HG03442 (cell line): ENCODE measurements at regions not wholly inside any gene's neighbourhood (a gene's known extent, or its start where the extent isn't known, plus 50 kb on each side); places are given as distances from the start of the nearest gene placed in this dataset.
A peak's percentile ranks its signal among the peaks of the same experiment; 100 is the strongest.

ENCODE experiments used
- ATAC-seq: cut with Tn5 transposase; IDR thresholded peaks from one replicate; pipeline ENCODE4 v1.9.1; 2021; ENCODE audit warnings: mild to moderate bottlenecking, moderate library complexity; ENCODE audit not compliant: unreplicated experiment

DNA sequence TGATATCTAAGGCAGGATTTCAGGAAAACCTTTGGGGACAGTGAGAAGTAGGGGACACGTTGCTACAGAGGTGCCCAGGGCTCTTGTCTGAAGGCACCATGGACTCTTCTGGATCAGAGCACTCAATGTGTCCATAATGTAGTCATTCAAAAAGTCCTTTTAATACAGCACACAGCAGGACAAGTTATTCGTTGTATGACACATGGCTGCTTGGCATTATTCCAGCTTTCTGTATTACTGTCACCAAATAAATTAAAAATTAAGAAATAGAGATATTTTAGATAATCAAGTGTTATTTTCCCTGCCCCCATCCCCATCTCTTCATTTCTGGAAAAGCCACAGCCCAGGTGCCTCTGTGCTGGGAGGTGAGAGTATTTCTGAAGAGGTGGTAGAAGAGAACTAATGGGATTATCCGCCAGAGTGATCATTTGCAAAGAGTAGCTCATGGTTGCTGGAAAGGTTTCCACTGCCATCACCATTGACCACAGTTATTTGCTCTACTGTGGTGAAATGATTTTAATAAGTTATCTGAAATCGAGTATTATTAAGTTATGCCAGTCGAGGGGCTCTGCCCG is 83.0 kb downstream of the CXCL12 start:
- no peak for ATAC-seq

DNA sequence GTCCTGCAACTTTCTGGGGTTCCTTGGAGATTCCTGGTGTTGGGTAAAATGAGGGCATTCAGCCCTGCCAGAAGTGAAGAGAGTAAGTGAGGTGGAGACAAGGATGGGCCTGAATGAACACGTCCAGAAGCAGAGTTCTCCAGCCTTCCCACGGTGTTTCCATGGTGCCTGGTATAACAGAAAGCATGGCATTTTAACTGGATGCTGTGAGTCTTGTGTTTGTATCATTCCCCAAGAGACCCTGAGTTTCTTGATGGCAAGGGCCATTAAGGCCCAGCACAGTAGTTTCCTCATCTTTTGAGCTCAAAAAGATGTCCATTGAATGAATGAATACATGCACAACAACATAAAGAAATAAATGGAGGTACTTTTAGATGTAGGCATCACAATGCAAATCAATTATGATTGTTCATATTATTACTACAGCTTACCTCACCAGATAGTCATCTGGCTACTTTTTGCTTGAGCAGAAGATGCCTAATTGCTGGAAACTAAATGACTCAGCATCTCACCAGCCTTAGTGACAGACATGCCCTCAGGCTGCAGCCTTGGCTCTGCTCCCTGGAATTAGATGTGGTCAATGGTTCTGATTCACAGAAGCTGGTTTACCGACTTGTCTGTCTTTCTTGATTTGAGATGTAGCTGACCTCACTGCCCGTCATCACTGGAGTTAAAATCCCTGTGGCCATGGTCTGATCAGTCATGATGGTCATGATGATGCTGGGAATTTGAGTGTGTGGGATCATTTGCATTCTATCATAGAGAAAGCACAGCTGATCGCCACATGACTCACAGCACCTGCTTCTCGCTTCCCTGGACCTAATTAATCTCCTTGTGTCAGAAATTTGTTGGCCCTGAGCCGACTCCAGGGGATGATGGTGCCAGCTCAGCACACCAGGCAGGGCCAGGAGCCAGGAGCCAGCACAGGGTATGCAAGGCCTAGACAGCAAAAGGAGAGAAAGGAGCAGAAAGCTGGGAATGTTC is 83.9 kb downstream of the CXCL12 start:
- peak; percentile 93 for ATAC-seq

DNA sequence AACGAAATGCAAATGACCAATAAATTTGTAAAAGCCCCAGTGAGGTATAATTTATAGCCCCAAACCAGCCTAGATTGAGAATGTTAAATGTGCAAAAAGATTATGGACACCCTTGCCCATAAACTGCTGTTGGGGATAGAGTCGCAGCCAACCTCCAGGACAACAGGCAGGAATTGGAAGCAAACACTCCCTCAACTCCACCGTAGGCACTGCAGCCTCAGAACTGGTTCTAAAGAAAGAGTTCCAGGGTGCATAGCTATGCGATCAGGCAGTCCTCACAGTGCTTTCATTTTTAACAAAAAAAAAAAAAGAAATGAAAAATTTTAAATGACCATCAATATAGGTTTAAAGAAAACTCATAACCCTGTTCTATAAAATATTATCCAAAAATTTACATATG is 86.2 kb downstream of the CXCL12 start:
- ATAC-seq: no peak

DNA sequence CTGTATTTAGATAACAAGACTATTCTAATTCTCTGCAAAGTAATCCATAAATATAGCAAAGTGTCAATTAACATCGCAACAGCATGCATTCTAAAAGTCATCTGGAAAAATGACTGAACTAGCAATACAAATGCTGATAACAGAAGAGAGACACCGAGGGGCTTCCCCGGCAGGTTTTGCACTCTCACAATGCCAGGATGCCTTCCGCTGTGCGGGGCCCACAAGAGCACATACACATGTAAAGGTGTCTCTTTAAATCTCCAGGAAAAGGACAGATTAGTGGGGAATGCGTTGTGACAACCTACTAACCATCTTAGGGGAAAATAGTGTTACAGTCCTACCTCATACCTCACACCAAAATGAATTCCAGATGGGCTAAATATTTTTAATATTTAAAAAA is 86.9 kb downstream of the CXCL12 start:
- ATAC-seq: no peak

DNA sequence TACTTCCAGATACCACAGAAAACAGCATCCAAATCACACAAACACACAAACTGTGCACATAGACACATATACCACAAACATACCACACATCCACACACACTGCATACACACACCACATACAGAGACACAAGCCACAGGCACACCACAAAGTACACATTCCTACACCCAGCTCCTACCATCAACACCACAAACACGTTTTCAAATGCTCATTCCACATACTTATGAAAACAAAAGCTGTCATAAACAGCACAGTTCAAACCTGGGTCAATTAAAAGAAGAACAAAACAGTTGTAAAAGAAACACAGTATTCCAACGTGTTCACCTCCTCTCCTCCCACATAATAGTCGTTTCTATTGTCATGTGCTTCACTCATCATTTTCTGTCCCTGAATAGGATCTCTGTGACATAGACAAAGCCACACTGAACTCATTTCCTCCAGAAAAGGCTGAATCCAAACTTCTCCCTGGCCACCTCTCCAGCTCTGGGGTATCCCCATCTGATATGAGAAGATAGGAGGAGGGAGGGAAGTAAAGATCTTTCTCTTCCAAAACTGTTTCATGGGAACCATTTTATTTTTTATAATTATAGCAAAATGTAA is 89.2 kb downstream of the CXCL12 start:
- no peak for ATAC-seq

DNA sequence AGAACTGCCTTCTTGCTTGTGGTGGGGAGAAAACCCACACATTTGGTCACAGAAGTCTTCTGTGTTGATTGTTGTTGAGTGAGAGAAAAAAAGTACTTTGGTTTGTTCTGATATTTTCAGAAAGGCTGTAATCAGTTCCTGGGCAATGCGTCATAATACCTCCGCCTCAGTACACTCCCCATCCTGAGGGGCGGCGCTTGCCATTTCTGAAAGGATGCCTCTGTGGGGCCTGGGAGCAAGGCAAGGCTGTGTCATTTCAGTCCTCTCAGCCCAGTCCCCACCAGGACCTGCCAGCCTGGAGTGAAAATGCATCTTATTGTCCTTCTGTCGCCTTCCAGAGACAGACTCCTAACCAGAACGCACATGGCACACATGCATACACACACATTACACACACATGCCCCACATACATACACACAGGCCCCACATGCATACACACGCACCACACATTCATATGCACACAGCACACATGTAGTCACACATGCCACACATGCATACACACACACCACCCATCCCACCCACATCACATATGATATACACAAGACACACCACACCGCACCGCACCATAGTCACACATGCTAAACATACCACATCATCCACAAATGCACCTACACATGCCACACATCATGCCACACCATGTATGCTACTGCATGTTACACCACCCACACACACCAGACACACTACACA is 90.0 kb downstream of the CXCL12 start:
- no peak for ATAC-seq

DNA sequence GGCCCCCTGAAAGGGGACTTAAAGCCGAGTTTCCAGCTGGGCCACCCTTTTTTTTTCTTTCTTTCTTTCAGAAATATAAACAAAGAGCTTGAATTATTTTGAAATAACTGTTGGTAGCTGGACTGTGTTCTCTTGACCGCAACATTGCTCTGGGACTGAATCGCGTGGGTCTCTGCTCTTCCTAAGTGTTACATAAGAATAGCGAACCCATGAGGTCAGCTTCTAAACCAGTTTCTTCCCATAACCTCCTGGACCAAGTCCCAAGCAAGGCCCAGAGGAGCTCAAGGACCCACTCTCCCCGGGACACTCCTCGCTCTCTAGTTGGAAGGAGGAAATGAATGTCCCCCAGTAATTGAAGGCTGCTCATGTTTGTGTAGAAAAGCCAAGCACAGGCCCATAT is 91.1 kb downstream of the CXCL12 start:
- no peak for ATAC-seq

- ATAC-seq: no peak
Measured at GRCh38 chr10:44293306-44293778, 91.6 kb downstream of the CXCL12 start.

DNA sequence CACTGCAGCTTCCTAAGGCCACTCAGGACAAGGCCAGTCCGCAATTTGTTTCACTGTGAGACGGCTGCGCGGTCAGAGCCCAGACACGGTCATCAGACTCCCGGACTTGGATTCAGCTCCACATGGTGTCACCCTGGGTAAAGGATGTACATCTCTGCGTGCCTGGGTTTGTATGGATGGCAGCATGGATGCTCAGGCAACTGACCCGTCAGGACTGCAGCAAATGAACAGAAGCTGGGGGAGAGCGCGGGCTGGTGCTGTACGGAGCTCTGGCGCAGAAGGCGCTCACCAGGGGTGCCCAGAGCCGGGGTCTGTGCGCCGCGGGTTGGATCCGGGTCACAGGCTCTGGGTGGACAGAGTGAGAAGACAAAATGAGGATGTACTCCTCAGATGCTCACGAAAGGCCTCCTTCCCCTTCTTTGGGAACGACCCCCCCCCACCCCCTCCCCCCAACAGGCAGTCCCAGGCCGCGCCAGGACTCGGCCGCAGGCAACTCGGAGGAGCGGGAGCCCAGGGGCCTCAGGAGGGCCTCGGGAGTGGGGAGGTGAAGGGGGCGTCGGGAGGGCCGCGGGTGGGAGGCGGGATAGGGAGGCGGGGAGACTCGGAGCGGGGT is 92.4 kb downstream of the CXCL12 start:
- ATAC-seq: no peak

DNA sequence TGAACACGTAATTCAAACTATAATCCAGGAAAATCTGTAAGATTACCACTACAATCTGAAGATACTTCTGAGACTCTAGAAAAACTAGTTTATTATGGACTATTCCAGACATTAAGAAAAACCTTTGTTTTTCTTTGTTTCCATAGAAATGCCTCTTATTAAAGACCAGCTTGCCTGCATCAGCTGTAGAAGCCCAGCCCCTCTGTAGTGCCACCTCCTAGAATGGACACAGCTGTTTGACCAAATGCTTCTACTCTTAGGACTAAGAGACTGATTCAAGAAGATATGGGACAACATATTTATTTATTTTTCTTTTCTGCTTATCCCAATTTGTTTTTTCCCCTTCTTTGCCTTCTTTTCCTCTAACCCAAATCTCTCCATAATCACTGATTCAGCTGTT is 93.8 kb downstream of the CXCL12 start:
- no peak for ATAC-seq

GRCh38 chr10:44289125-44289524 is 95.8 kb downstream of the CXCL12 start:
- ATAC-seq: no peak

DNA sequence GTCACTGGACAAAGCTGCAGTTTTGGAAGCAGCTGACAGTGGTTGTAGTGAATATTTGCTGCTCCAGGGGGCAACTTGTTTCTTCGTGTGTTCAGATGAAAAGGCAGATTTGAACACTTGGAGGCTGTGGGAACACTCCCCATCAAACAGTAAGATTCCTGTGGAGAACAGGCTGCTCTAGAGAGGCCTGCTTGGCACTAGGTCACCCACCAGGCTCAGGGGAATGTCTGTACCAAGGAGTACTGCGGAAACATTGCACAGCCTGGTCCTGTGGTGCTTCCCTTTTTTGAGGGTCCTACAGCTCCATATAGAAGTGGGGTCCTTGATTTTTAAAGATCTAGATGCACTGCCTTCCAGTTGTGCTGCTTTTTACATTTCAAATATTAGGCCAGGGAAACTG is 97.5 kb downstream of the CXCL12 start:
- no peak for ATAC-seq

GRCh38 chr10:44284198-44285084 is 100.5 kb downstream of the CXCL12 start:
- no peak for ATAC-seq

DNA sequence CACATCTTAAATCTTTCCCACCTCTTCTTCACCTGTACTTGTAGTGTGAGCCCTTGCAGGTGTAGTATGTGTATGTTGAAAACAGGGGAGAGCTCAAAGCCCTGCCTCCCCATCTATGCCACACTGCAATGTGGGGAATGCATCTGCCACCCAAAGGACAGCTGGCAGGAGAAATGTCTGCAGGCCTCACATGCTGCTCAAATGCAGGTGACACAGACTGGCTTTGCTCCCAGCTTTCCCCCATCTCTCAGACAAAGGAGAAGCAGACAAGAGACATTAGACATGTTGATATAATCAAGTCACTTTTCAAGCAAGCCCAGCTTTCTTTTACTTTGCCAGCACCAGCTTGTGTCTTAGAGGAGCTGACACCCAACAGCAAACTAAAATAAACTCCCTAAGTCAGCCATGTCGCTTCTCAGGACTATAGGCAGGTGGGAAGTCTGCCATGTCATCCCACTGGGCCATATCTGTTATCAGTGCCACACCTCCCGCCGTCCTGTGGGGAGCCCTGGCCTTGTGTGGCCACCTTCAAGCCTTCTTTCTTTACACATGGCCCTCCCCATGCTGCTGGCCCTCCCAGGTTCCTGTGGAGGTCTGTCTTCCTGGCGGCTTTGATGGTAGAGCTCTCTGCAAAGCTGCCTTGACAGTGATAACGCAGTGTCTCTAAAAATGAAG is 102.1 kb downstream of the CXCL12 start:
- ATAC-seq: no peak

DNA sequence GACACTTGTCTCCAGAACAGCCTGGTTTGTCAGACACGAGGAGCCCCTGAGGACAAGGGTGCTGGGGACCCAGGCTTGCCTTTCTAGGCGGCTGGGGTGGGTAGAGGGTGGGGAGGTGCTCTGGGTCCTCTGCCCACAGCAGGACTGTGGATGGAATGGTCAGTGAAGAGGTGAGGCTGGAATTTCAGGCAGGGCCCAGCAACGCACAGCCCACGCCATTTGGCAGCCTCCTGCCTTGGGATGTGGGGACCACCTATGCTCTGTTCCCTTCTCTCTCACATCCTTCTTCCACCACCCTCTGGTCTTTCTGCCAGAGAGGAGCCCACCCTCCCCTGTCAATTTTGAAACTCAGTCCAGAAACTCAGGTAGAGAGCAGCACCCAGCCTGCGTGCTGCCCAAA is 103.2 kb downstream of the CXCL12 start:
- no peak for ATAC-seq

- no peak for ATAC-seq
Measured at GRCh38 chr10:44281089-44281613, 103.7 kb downstream of the CXCL12 start.

DNA sequence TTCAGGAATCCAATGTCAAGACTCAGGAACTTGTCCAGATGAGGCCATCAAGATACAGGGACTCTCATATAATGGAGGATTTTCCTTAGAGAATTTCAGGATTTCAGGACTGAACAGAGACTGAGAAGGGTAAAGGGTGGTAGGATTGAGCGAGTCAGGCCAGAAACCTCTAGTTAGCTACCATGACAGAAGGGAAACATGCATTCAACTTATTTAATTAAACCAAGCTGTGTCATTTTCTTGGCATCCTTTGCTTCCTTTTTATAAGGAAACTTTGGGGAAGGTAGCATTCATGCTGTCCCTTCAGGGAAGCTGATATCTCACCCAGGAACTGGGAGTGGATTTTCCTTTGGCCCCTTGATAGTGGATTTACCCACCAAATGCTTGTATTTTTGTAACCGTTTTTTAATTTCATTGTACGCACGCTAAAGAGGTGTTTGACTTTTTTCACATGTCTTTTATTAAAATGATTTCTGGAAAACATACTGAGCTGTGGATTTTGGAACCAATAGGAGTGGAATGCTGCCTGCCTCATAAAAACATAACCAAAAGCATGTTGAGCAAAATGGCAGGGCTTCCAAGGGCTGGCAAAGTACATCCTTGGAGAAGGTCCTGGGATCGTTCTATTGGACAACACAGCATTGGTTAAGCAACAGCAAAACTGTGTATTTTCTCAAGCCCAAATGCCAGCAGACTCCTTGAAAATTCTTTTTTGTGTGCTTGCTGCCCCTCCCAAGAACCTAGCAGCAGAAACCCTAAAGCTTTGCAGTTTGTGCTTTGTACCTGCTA is 104.5 kb downstream of the CXCL12 start:
- no peak for ATAC-seq

GRCh38 chr10:44279426-44280126 is 105.3 kb downstream of the CXCL12 start:
- ATAC-seq: no peak
